Thyroid gland (tissue), 4 donors: ENCODE measurements at regions not wholly inside any gene's neighbourhood (a gene's known extent, or its start where the extent isn't known, plus 50 kb on each side); places are given as distances from the start of the nearest gene placed in this dataset.

Experiments used
- DNase-seq, 2 donors: peaks; one replicate each; pipeline ENCODE4 v3.0.0-alpha.2; 2019
- H3K27ac ChIP-seq, 3 donors: fragments of 200-600 bp; sonication (generic); 1 replicate in 2 of 3; 2 replicates in 1 of 3; pipeline ENCODE4 v1.5.1; 2016 to 2019; ENCODE audit warnings: mild to moderate bottlenecking in 1 of 3, moderate library complexity in 1 of 3
- H3K27me3 ChIP-seq: fragments of 200-600 bp; sonication (generic); one replicate; pipeline ENCODE4 v1.5.1; 2019
- H3K36me3 ChIP-seq, 2 donors: fragments of 200-600 bp; sonication (generic); one replicate each; pipeline ENCODE4 v1.5.1; 2016 to 2019
- H3K4me1 ChIP-seq, 2 donors: fragments of 200-600 bp; sonication (generic); one replicate each; pipeline ENCODE4 v1.5.1; 2017 to 2019
- H3K4me3 ChIP-seq, 3 donors: fragments of 200-600 bp; sonication (generic); replicated peaks in 1 of 3; 1 replicate in 2 of 3; 2 replicates in 1 of 3; pipeline ENCODE4 v1.5.1; 2016; ENCODE audit warnings: mild to moderate bottlenecking in 1 of 3
- H3K9me3 ChIP-seq: fragments of 200-600 bp; sonication (generic); one replicate; pipeline ENCODE4 v1.5.1; 2017
- POLR2A ChIP-seq, 2 donors: fragments of 450-650 bp; IDR thresholded peaks; one replicate each; pipeline ENCODE4 v1.6.1; 2017; ENCODE audit warnings: antibody characterized with exemption in 2 of 2, mild to moderate bottlenecking in 2 of 2, moderate library complexity in 1 of 2
- WGBS, 2 donors: methylation state at CpG; one replicate each; pipeline ENCODE4 v1.1.5; 2017; 5-methylcytosine and 5-hydroxymethylcytosine counted together
- intact Hi-C: fragments of 100-400 bp; cut with DNase I; formaldehyde crosslinking; loops from one replicate; pipeline ENCODE4 v1.15.1; 2023
- TF ChIP-seq, protein P1 (sequence below), 6 experiments: fragments of 200-600 bp in 3 of 6; fragments of 450-650 bp in 3 of 6; sonication (generic) in 3 of 6; IDR thresholded peaks; one replicate each; pipeline ENCODE4 v1.5.1; 2016 to 2019; ENCODE audit warnings: antibody characterized with exemption in 6 of 6, mild to moderate bottlenecking in 2 of 6, inconsistent platforms in 1 of 6, moderate library complexity in 1 of 6

DNA sequence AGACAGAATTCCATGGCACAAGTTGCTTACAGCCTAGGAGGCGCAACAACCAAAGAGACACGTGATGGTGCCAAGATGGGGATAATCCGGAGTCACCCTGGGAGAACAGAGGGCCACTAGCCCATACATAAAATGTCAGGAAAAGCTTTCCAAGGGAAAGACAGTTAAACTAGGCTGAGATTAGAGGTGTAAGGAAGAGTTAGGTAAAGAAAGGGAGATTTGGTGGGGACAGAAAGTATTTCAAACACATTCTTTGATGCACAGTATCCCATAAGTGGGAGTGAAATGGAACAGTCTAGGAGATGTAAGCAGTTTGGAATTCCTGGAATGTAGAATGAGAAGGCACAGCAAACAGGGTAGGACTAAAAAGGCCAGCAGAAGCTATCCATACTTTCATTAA lies 860.9 kb upstream of the LCORL start:
- H3K4me3 ChIP-seq = no peak overlapping the region
- H3K4me1 ChIP-seq = no peaks in the 10 kb centered on the region
- H3K9me3 ChIP-seq = no peaks in the 10 kb centered on the region
- H3K27ac ChIP-seq = no peak overlapping the region
- DNase-seq = peak in 1 of 2 donors; percentile 1
- no peaks in the 10 kb centered on the region for H3K27me3 ChIP-seq
- H3K36me3 ChIP-seq = no peaks in the 10 kb centered on the region
- intact Hi-C loops = no loop called here
- TF ChIP-seq, protein P1, sequence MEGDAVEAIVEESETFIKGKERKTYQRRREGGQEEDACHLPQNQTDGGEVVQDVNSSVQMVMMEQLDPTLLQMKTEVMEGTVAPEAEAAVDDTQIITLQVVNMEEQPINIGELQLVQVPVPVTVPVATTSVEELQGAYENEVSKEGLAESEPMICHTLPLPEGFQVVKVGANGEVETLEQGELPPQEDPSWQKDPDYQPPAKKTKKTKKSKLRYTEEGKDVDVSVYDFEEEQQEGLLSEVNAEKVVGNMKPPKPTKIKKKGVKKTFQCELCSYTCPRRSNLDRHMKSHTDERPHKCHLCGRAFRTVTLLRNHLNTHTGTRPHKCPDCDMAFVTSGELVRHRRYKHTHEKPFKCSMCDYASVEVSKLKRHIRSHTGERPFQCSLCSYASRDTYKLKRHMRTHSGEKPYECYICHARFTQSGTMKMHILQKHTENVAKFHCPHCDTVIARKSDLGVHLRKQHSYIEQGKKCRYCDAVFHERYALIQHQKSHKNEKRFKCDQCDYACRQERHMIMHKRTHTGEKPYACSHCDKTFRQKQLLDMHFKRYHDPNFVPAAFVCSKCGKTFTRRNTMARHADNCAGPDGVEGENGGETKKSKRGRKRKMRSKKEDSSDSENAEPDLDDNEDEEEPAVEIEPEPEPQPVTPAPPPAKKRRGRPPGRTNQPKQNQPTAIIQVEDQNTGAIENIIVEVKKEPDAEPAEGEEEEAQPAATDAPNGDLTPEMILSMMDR (IDR thresholded peaks at IDR 0.05) = no peak
- TF ChIP-seq POLR2A (IDR thresholded peaks at IDR 0.05) = no peak
- 74 to 79% methylated on average over 3 of the region's 3 CpGs for WGBS, 2 donors

GRCh38 chr4:18881556-18881955 lies 860.0 kb upstream of the LCORL start:
- no peak for DNase-seq
- Histone ChIP-seq H3K4me1 (no peaks in the 10 kb centered on the region), H3K36me3 (no peaks in the 10 kb centered on the region), H3K4me3 (no peak overlapping the region), H3K27me3 (no peaks in the 10 kb centered on the region), H3K9me3 (no peaks in the 10 kb centered on the region), H3K27ac (no peak overlapping the region)
- intact Hi-C loops = no loop called here
- WGBS, 2 donors = 76 to 88% methylated on average over 1 of the region's 1 CpG
- TF ChIP-seq, protein P1 (IDR thresholded peaks at IDR 0.05) = no peak
- no peak for TF ChIP-seq POLR2A (IDR thresholded peaks at IDR 0.05)

GRCh38 chr4:18880871-18881270 lies 859.3 kb upstream of the LCORL start:
- TF ChIP-seq POLR2A (IDR thresholded peaks at IDR 0.05) = no peak
- TF ChIP-seq, protein P1 (IDR thresholded peaks at IDR 0.05) = no peak
- no peaks in the 10 kb centered on the region for H3K27me3 ChIP-seq
- no peak overlapping the region for H3K27ac ChIP-seq
- no peaks in the 10 kb centered on the region for H3K9me3 ChIP-seq
- no peak for DNase-seq
- H3K4me3 ChIP-seq = no peak overlapping the region
- 26 to 35% methylated on average over 2 of the region's 2 CpGs for WGBS, 2 donors
- H3K4me1 ChIP-seq = no peaks in the 10 kb centered on the region
- H3K36me3 ChIP-seq = no peaks in the 10 kb centered on the region
- intact Hi-C loops = no loop called here

DNA sequence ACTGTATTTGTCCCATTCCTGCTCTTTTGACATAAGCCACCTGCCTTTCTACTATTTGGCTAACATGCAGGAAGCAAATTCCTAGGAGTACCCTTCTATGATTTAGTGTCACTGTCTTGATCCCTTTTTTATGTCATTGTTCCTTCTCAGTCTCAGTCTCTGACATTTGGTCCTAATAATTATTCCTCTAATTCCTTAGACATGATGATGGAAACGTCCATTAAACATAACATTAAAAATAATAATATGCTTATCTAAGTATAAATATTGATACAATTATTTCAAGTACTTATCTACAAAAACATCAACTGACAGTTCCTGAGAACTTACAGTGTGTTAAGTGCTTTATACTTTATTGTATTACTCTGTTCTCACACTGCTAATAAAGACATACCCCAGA lies 857.0 kb upstream of the LCORL start:
- no peaks in the 10 kb centered on the region for H3K9me3 ChIP-seq
- H3K36me3 ChIP-seq = no peaks in the 10 kb centered on the region
- no peak overlapping the region for H3K27ac ChIP-seq
- intact Hi-C loops = no loop called here
- TF ChIP-seq POLR2A (IDR thresholded peaks at IDR 0.05) = no peak
- TF ChIP-seq, protein P1 (IDR thresholded peaks at IDR 0.05) = no peak
- H3K4me3 ChIP-seq = no peak overlapping the region
- H3K4me1 ChIP-seq = no peaks in the 10 kb centered on the region
- 55% methylated on average over 1 of the region's 1 CpG for WGBS, 2 donors
- no peak for DNase-seq
- H3K27me3 ChIP-seq = no peaks in the 10 kb centered on the region

GRCh38 chr4:18869166-18869565 lies 847.6 kb upstream of the LCORL start:
- Histone ChIP-seq H3K27ac (no peak overlapping the region), H3K4me1 (no peaks in the 10 kb centered on the region), H3K4me3 (no peak overlapping the region), H3K9me3 (no peaks in the 10 kb centered on the region), H3K36me3 (no peaks in the 10 kb centered on the region), H3K27me3 (no peaks in the 10 kb centered on the region)
- TF ChIP-seq, protein P1 (IDR thresholded peaks at IDR 0.05) = no peak
- no peak for TF ChIP-seq POLR2A (IDR thresholded peaks at IDR 0.05)
- intact Hi-C loops = no loop called here
- DNase-seq = no peak
- 47 to 56% methylated on average over 1 of the region's 1 CpG for WGBS, 2 donors
